ENCODE measurements at regions not wholly inside any gene's neighbourhood (a gene's known extent, or its start where the extent isn't known, plus 50 kb on each side); places are given as distances from the start of the nearest gene placed in this dataset.

GRCh38 chr2:122139739-122140420, 384.4 kb downstream of the TSN start:
- no peak for TF ChIP-seq CTCF (IDR thresholded peaks at IDR 0.05)
- no peak for TF ChIP-seq EZH2 (IDR thresholded peaks at IDR 0.05; ENCODE audit: borderline replicate concordance, insufficient read depth, low read depth, low read length, poor library complexity, severe bottlenecking)
